Heart left ventricle (tissue), 16 donors: ENCODE measurements at regions not wholly inside any gene's neighbourhood (a gene's known extent, or its start where the extent isn't known, plus 50 kb on each side); places are given as distances from the start of the nearest gene placed in this dataset.
"Not testable (repeated sequence)": the region's sequence is repeated elsewhere in the genome, so short reads cannot be mapped to it uniquely, and the experiment has no call there.

Source experiments
- ATAC-seq, 4 donors: fragments of 200-7000 bp; cut with Tn5 transposase; one replicate each; pipeline ENCODE4 v1.9.1; 2020 to 2022; ENCODE audit warnings: moderate library complexity in 4 of 4, mild to moderate bottlenecking in 3 of 4, moderate number of reproducible peaks in 1 of 4
- DNase-seq, 5 donors: peaks; one replicate each; pipeline ENCODE4 v3.0.0-alpha.2; 2020
- H3K27ac ChIP-seq, 12 donors: fragments of 200-600 bp; sonication (generic) in 4 of 12; one replicate each; pipeline versions ENCODE4 v1.5.0 to v1.8.0; 2016 to 2022; ENCODE audit warnings: mild to moderate bottlenecking in 2 of 12
- H3K27me3 ChIP-seq, 9 donors: fragments of 200-600 bp; sonication (generic) in 2 of 9; one replicate each; pipeline versions ENCODE4 v1.5.1 to v1.8.0; 2016 to 2022; ENCODE audit warnings: mild to moderate bottlenecking in 3 of 9
- H3K36me3 ChIP-seq, 9 donors: fragments of 200-600 bp; sonication (generic) in 2 of 9; one replicate each; pipeline versions ENCODE4 v1.5.0 to v1.8.0; 2018 to 2022; ENCODE audit warnings: mild to moderate bottlenecking in 2 of 9
- H3K4me1 ChIP-seq, 12 donors: fragments of 200-600 bp; sonication (generic) in 4 of 12; one replicate each; pipeline versions ENCODE4 v1.5.0 to v1.8.0; 2016 to 2022; ENCODE audit warnings: mild to moderate bottlenecking in 3 of 12
- H3K4me3 ChIP-seq, 12 donors: fragments of 200-600 bp; sonication (generic) in 4 of 12; one replicate each; pipeline versions ENCODE4 v1.5.0 to v1.8.0; 2017 to 2022; ENCODE audit warnings: mild to moderate bottlenecking in 9 of 12, moderate library complexity in 4 of 12
- H3K9me3 ChIP-seq, 12 donors: fragments of 200-600 bp; sonication (generic) in 4 of 12; one replicate each; pipeline versions ENCODE4 v1.5.0 to v1.8.0; 2016 to 2022; ENCODE audit warnings: mild to moderate bottlenecking in 1 of 12
- CTCF ChIP-seq, 12 donors: fragments of 200-600 bp; sonication (generic) in 4 of 12; IDR thresholded peaks; one replicate each; pipeline versions ENCODE4 v1.5.0 to v1.8.0; 2018 to 2022; ENCODE audit warnings: antibody characterized with exemption in 12 of 12, mild to moderate bottlenecking in 5 of 12
- POLR2A ChIP-seq, 2 donors: fragments of 450-650 bp; IDR thresholded peaks; one replicate each; pipeline ENCODE4 v1.6.1; 2017; ENCODE audit warnings: antibody characterized with exemption in 2 of 2, mild to moderate bottlenecking in 2 of 2, moderate library complexity in 2 of 2
- WGBS, 4 donors: extraction: QIAGEN DNeasy Blood & Tissue Kit in 2 of 4; methylation state at CpG; one replicate each; pipeline versions ENCODE4 v1.1.5 to v1.1.7; 2013 to 2018; 5-methylcytosine and 5-hydroxymethylcytosine counted together
- intact Hi-C, 10 donors: fragments of 100-400 bp; cut with DNase I; formaldehyde crosslinking; loops; one replicate each; pipeline versions ENCODE4 v1.11.1 to v1.14.2; 2022
- donor health status: ischemic (EF 13 %, LVEDD 7.1; RV severe dilation, severe dysfunction).
- donor health status: healthy with polysubstance abuse.
- donor health status: DM: no; HTN: yes; CAD: no.
- donor health status: DM: no; HTN: no; CAD: no.
- donor health status: ischemic (EF 25% LVEDD 6.9; RV normal size, moderate dysfunction).
- donor health status: ischemic (EF 25% LVEDD 5.7; RV mildly dilated, moderate dysfunction).
- donor health status: healthy.
- donor health status: DM: yes; HTN: yes; CAD: no.
- donor health status: ischemic (EF 35%, LVEDD 5.7; RV mildly dilated, moderate dysfunction).
- donor health status: nonischemic (EF 11% LVEDD 7.7; RV severe dilation, severe dysfunction).
- donor health status: DM: yes; HTN: yes; CAD: no.
- donor health status: PGD.
- donor health status: ischemic (EF 29% LVEDD 5.4; RV normal size, mild dysfunction).
- donor health status: nonischemic (EF 23%, LVEDD 6.1; RV moderate dilation, normal function).

DNA sequence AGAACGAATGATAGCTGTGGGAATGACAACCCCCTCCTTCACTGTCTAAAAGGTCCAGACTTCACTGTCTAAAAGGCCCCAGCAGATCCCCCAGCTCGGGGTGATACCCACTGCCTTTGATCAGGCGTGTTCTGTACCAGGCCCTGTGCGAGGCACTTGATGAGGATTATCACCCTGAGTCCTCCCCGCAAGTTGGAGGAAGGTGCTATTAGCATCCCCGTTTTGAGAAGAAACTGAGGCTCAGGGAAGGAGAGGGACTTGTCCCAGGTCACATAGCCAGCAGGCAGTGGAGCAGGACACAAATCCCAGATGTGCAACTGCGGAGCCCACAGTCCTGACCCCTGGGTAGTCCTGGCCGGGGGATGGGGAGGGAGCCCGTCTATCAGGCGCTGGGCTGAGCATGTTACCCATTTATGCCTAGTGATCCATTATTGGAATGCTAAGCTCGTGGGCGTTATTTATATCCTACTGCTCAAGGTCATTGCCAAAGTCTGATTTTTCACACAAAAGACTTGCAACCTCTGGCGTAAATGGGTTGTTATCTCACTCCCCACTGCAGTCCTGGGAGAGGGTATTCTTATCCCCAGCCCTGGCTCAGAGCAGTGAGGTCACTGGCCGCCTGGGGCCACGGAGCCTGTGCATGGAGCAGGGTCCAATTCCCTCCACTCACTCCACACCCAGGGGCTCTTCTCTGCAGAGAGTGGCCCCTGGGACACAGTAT, 722.2 kb downstream of the MATN1 start:
- 38 to 50% (median 47%) methylated on average over 3 to 15 of the region's 15 CpGs for WGBS, 4 donors
- no peak overlapping the region for H3K27ac ChIP-seq
- no peaks in the 10 kb centered on the region for H3K4me1 ChIP-seq
- no peak for ATAC-seq
- H3K9me3 ChIP-seq: no peaks in the 10 kb centered on the region
- no peak for TF ChIP-seq POLR2A (IDR thresholded peaks at IDR 0.05)
- TF ChIP-seq CTCF (IDR thresholded peaks at IDR 0.05): no peak
- H3K4me3 ChIP-seq: no peak overlapping the region
- DNase-seq: no peak
- H3K27me3 ChIP-seq: peaks cover 0 to 7% (median 0%) of the 10 kb centered on the region in 9 donors
- intact Hi-C loops: no loop called here
- H3K36me3 ChIP-seq: no peaks in the 10 kb centered on the region

DNA sequence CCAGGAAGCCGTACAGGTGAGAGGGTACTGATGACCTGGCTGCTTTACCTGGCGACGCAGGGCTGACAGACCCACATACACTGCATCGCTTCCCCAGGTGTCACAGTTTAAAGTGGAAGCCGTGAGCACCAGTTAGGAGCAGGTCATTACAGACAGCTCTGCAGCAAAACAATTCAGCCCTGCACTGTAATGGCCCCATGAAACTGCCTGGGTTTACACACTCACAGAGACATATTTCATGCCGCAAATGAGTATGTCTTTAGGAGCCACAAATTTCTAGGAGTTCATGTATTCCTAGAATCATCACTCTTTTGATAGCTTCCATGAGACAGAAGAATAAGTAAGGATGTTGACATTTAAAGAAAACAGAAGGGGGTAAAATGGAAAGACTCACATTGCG, 723.1 kb downstream of the MATN1 start:
- H3K9me3 ChIP-seq: peaks cover 0 to 3% (median 0%) of the 10 kb centered on the region in 12 donors
- H3K27ac ChIP-seq: no peak overlapping the region
- 90 to 97% (median 93%) methylated on average over 7 of the region's 7 CpGs for WGBS, 4 donors
- no peak overlapping the region for H3K4me3 ChIP-seq
- no peak for ATAC-seq
- H3K4me1 ChIP-seq: no peaks in the 10 kb centered on the region
- TF ChIP-seq POLR2A (IDR thresholded peaks at IDR 0.05) (no peak), CTCF (IDR thresholded peaks at IDR 0.05) (no peak)
- peaks cover 0 to 7% (median 0%) of the 10 kb centered on the region in 9 donors for H3K27me3 ChIP-seq
- intact Hi-C loops: no loop called here
- DNase-seq: no peak
- no peaks in the 10 kb centered on the region for H3K36me3 ChIP-seq

DNA sequence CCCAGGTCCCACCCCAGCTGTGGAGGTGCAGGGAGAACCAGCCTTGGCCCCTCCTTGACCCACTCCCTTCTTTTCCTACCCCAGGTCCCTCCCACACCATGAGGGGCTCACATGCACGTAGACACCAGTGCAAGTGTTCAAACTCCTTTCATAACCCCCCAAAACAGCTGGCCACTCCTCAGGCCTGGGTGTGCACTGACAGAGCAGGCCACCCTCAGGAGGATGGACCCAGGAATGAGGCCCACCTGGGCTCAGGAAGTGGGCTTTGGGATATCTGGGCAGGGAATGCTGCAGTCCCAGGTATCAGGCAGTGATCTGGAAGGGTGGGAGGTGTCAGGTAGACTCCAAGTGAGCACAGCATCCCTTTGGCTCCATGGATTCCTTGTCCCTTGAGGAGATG, 723.8 kb downstream of the MATN1 start:
- DNase-seq (no peak), ATAC-seq (peak in 1 of 4 donors; percentile 18)
- WGBS, 4 donors: 86 to 96% (median 87%) methylated on average over 1 of the region's 1 CpG
- Histone ChIP-seq H3K4me3 (no peak overlapping the region), H3K4me1 (no peaks in the 10 kb centered on the region), H3K27ac (no peak overlapping the region), H3K27me3 (peaks cover 0 to 7% (median 0%) of the 10 kb centered on the region in 9 donors), H3K36me3 (no peaks in the 10 kb centered on the region), H3K9me3 (peaks cover 0 to 9% (median 1%) of the 10 kb centered on the region in 12 donors)
- TF ChIP-seq CTCF (IDR thresholded peaks at IDR 0.05) (no peak), POLR2A (IDR thresholded peaks at IDR 0.05) (no peak)
- intact Hi-C loops: no loop called here

GRCh38 chr1:29998686-29999085, 724.7 kb downstream of the MATN1 start:
- H3K27ac ChIP-seq: no peak overlapping the region
- ATAC-seq: no peak
- 70 to 88% (median 86%) methylated on average over 3 to 4 of the region's 4 CpGs for WGBS, 4 donors
- no peaks in the 10 kb centered on the region for H3K4me1 ChIP-seq
- peaks cover 0 to 7% (median 0%) of the 10 kb centered on the region in 9 donors for H3K27me3 ChIP-seq
- no peak overlapping the region for H3K4me3 ChIP-seq
- H3K9me3 ChIP-seq: peaks cover 0 to 18% (median 6%) of the 10 kb centered on the region in 12 donors
- no peak for DNase-seq
- no peaks in the 10 kb centered on the region for H3K36me3 ChIP-seq
- intact Hi-C loops: no loop called here
- TF ChIP-seq POLR2A (IDR thresholded peaks at IDR 0.05) (no peak), CTCF (IDR thresholded peaks at IDR 0.05) (no peak)

- peaks cover 0 to 24% (median 8%) of the 10 kb centered on the region in 12 donors for H3K9me3 ChIP-seq
- WGBS, 4 donors: 79 to 94% (median 86%) methylated on average over 1 to 2 of the region's 3 CpGs
- DNase-seq, ATAC-seq, intact Hi-C loops, H3K27ac ChIP-seq, H3K4me3 ChIP-seq, H3K4me1 ChIP-seq, H3K27me3 ChIP-seq, H3K36me3 ChIP-seq: not testable (repeated sequence)
These were observed 725.6 kb downstream of the MATN1 start for GRCh38 chr1:29997818-29998217.
